Memory B cell (primary cell): ENCODE measurements at regions not wholly inside any gene's neighbourhood (a gene's known extent, or its start where the extent isn't known, plus 50 kb on each side); places are given as distances from the start of the nearest gene placed in this dataset.
"Not testable (repeated sequence)": the region's sequence is repeated elsewhere in the genome, so short reads cannot be mapped to it uniquely, and the experiment has no call there.

Experiments used
- ATAC-seq: fragments of 150-1000 bp; cut with Tn5 transposase; 2 replicates; pipeline ENCODE4 v1.10.0; 2021; ENCODE audit warnings: low read depth, mild to moderate bottlenecking, moderate library complexity
- DNase-seq, 2 donors: peaks; one replicate each; pipeline ENCODE4 v3.0.0; 2022; ENCODE audit warnings: low spot score in 2 of 2
- H3K27ac Mint-ChIP-seq: one replicate; pipeline ENCODE4 v1.8.0; 2022; ENCODE audit warnings: mild to moderate bottlenecking, moderate library complexity, mixed read lengths
- H3K27me3 Mint-ChIP-seq: one replicate; pipeline ENCODE4 v1.8.0; 2022; ENCODE audit warnings: mixed read lengths
- H3K36me3 Mint-ChIP-seq: one replicate; pipeline ENCODE4 v1.8.0; 2022; ENCODE audit warnings: mild to moderate bottlenecking, mixed read lengths
- H3K4me1 Mint-ChIP-seq: one replicate; pipeline ENCODE4 v1.8.0; 2022; ENCODE audit warnings: mixed read lengths
- H3K4me3 Mint-ChIP-seq: one replicate; pipeline ENCODE4 v1.8.0; 2022; ENCODE audit warnings: mild to moderate bottlenecking, moderate library complexity, mixed read lengths
- H3K9me3 Mint-ChIP-seq: one replicate; pipeline ENCODE4 v1.8.0; 2022; ENCODE audit warnings: mixed read lengths

GRCh38 chr3:135632556-135633065 lies 332.9 kb upstream of the PPP2R3A start:
- Mint-ChIP-seq H3K4me1 (no peaks in the 10 kb centered on the region), H3K36me3 (no peaks in the 10 kb centered on the region), H3K9me3 (peaks cover 2% of the 10 kb centered on the region), H3K27ac (no peak overlapping the region), H3K4me3 (no peak overlapping the region), H3K27me3 (peaks cover 8% of the 10 kb centered on the region)
- DNase-seq (no peak), ATAC-seq (no peak)

GRCh38 chr3:135633078-135633477 lies 332.4 kb upstream of the PPP2R3A start:
- Mint-ChIP-seq H3K9me3 (peaks cover 2% of the 10 kb centered on the region), H3K27me3 (peaks cover 8% of the 10 kb centered on the region), H3K27ac (no peak overlapping the region), H3K4me3 (no peak overlapping the region), H3K36me3 (no peaks in the 10 kb centered on the region), H3K4me1 (no peaks in the 10 kb centered on the region)
- no peak for DNase-seq
- no peak for ATAC-seq

- DNase-seq (no peak), ATAC-seq (no peak)
- Mint-ChIP-seq H3K36me3 (no peaks in the 10 kb centered on the region), H3K9me3 (peaks cover 2% of the 10 kb centered on the region), H3K4me3 (no peak overlapping the region), H3K27me3 (peaks cover 5% of the 10 kb centered on the region), H3K4me1 (no peaks in the 10 kb centered on the region), H3K27ac (no peak overlapping the region)
Measured at GRCh38 chr3:135636596-135636995, 328.9 kb upstream of the PPP2R3A start.

GRCh38 chr3:135637013-135637412 lies 328.5 kb upstream of the PPP2R3A start:
- Mint-ChIP-seq H3K27me3 (peaks cover 5% of the 10 kb centered on the region), H3K9me3 (peaks cover 2% of the 10 kb centered on the region), H3K36me3 (no peaks in the 10 kb centered on the region), H3K4me1 (no peaks in the 10 kb centered on the region), H3K27ac (no peak overlapping the region), H3K4me3 (no peak overlapping the region)
- DNase-seq = no peak
- ATAC-seq = no peak

GRCh38 chr3:135641761-135642160 lies 323.8 kb upstream of the PPP2R3A start:
- DNase-seq (no peak), ATAC-seq (no peak)
- no peak overlapping the region for H3K4me3 Mint-ChIP-seq
- H3K27me3 Mint-ChIP-seq = peaks cover 3% of the 10 kb centered on the region
- H3K9me3 Mint-ChIP-seq = peaks cover 3% of the 10 kb centered on the region
- no peak overlapping the region for H3K27ac Mint-ChIP-seq
- H3K36me3 Mint-ChIP-seq = no peaks in the 10 kb centered on the region
- no peaks in the 10 kb centered on the region for H3K4me1 Mint-ChIP-seq

GRCh38 chr3:135645541-135645940 lies 320.0 kb upstream of the PPP2R3A start:
- DNase-seq (no peak), ATAC-seq (no peak)
- H3K36me3 Mint-ChIP-seq = no peaks in the 10 kb centered on the region
- no peak overlapping the region for H3K27ac Mint-ChIP-seq
- no peak overlapping the region for H3K4me3 Mint-ChIP-seq
- peaks cover 5% of the 10 kb centered on the region for H3K9me3 Mint-ChIP-seq
- no peaks in the 10 kb centered on the region for H3K4me1 Mint-ChIP-seq
- H3K27me3 Mint-ChIP-seq = peaks cover 3% of the 10 kb centered on the region

- Mint-ChIP-seq H3K27ac (no peak overlapping the region), H3K27me3 (peaks cover 4% of the 10 kb centered on the region), H3K9me3 (peaks cover 5% of the 10 kb centered on the region), H3K4me1 (no peaks in the 10 kb centered on the region), H3K4me3 (no peak overlapping the region), H3K36me3 (no peaks in the 10 kb centered on the region)
- ATAC-seq = no peak
- no peak for DNase-seq
Measured at GRCh38 chr3:135646873-135647272, 318.7 kb upstream of the PPP2R3A start.

GRCh38 chr3:135649361-135649760 lies 316.2 kb upstream of the PPP2R3A start:
- DNase-seq (no peak), ATAC-seq (no peak)
- H3K27ac Mint-ChIP-seq = no peak overlapping the region
- H3K4me3 Mint-ChIP-seq = no peak overlapping the region
- H3K4me1 Mint-ChIP-seq = no peaks in the 10 kb centered on the region
- peaks cover 8% of the 10 kb centered on the region for H3K27me3 Mint-ChIP-seq
- no peaks in the 10 kb centered on the region for H3K36me3 Mint-ChIP-seq
- H3K9me3 Mint-ChIP-seq = peaks cover 5% of the 10 kb centered on the region

GRCh38 chr3:135650309-135650708 lies 315.2 kb upstream of the PPP2R3A start:
- Mint-ChIP-seq H3K36me3 (no peaks in the 10 kb centered on the region), H3K27me3 (peaks cover 9% of the 10 kb centered on the region), H3K4me3 (no peak overlapping the region), H3K4me1 (no peaks in the 10 kb centered on the region), H3K9me3 (peaks cover 5% of the 10 kb centered on the region), H3K27ac (no peak overlapping the region)
- DNase-seq = no peak
- ATAC-seq = no peak

- H3K4me3 Mint-ChIP-seq = no peak overlapping the region
- no peaks in the 10 kb centered on the region for H3K4me1 Mint-ChIP-seq
- peaks cover 9% of the 10 kb centered on the region for H3K27me3 Mint-ChIP-seq
- no peak overlapping the region for H3K27ac Mint-ChIP-seq
- no peaks in the 10 kb centered on the region for H3K36me3 Mint-ChIP-seq
- H3K9me3 Mint-ChIP-seq = peaks cover 1% of the 10 kb centered on the region
- no peak for DNase-seq
- ATAC-seq = no peak
Measured at GRCh38 chr3:135652388-135652787, 313.1 kb upstream of the PPP2R3A start.

GRCh38 chr3:135655328-135655727 lies 310.2 kb upstream of the PPP2R3A start:
- no peak overlapping the region for H3K27ac Mint-ChIP-seq
- H3K4me1 Mint-ChIP-seq = no peaks in the 10 kb centered on the region
- H3K36me3 Mint-ChIP-seq = peaks cover 2% of the 10 kb centered on the region
- H3K27me3 Mint-ChIP-seq = peaks cover 7% of the 10 kb centered on the region
- no peak for DNase-seq
- no peak overlapping the region for H3K4me3 Mint-ChIP-seq
- H3K9me3 Mint-ChIP-seq = peaks cover 5% of the 10 kb centered on the region
- no peak for ATAC-seq

GRCh38 chr3:135658451-135658850 lies 307.1 kb upstream of the PPP2R3A start:
- not testable (repeated sequence) for H3K36me3 Mint-ChIP-seq, ATAC-seq, H3K27me3 Mint-ChIP-seq, H3K4me1 Mint-ChIP-seq, H3K4me3 Mint-ChIP-seq, DNase-seq, H3K9me3 Mint-ChIP-seq, H3K27ac Mint-ChIP-seq

- no peak for DNase-seq
Measured at GRCh38 chr3:135667061-135667460, 298.5 kb upstream of the PPP2R3A start.

GRCh38 chr3:135674508-135674907 lies 291.0 kb upstream of the PPP2R3A start:
- ATAC-seq (no peak), DNase-seq (no peak)
- Mint-ChIP-seq H3K4me3 (no peak overlapping the region), H3K36me3 (no peaks in the 10 kb centered on the region), H3K4me1 (no peaks in the 10 kb centered on the region), H3K9me3 (no peaks in the 10 kb centered on the region), H3K27me3 (peaks cover 3% of the 10 kb centered on the region), H3K27ac (no peak overlapping the region)

More at GRCh38 chr3:135667061-135667460, 298.5 kb upstream of the PPP2R3A start:
- no peak overlapping the region for H3K27ac Mint-ChIP-seq
- no peak overlapping the region for H3K4me3 Mint-ChIP-seq
- H3K4me1 Mint-ChIP-seq = no peaks in the 10 kb centered on the region
- no peaks in the 10 kb centered on the region for H3K36me3 Mint-ChIP-seq
- ATAC-seq = no peak
- peaks cover 10% of the 10 kb centered on the region for H3K9me3 Mint-ChIP-seq
- no peaks in the 10 kb centered on the region for H3K27me3 Mint-ChIP-seq

GRCh38 chr3:135678386-135678785 lies 287.1 kb upstream of the PPP2R3A start:
- Mint-ChIP-seq H3K27me3 (peaks cover 4% of the 10 kb centered on the region), H3K4me1 (no peaks in the 10 kb centered on the region), H3K9me3 (no peaks in the 10 kb centered on the region), H3K36me3 (no peaks in the 10 kb centered on the region), H3K27ac (no peak overlapping the region), H3K4me3 (no peak overlapping the region)
- no peak for ATAC-seq
- DNase-seq = no peak
